Activated CD8-positive, alpha-beta memory T cell treated with anti-CD3 and anti-CD28 coated beads, Interleukin-2, amount 50 U/mL, for 48 hours (primary cell): ENCODE measurements at regions not wholly inside any gene's neighbourhood (a gene's known extent, or its start where the extent isn't known, plus 50 kb on each side); places are given as distances from the start of the nearest gene placed in this dataset.

ENCODE experiments used
- DNase-seq: peaks from one replicate; pipeline ENCODE4 v3.0.0-alpha.2; 2020

GRCh38 chr6:108779536-108780275, 68.5 kb upstream of the ARMC2 start:
- no peak for DNase-seq

GRCh38 chr6:108780784-108781183, 67.4 kb upstream of the ARMC2 start:
- no peak for DNase-seq

DNA sequence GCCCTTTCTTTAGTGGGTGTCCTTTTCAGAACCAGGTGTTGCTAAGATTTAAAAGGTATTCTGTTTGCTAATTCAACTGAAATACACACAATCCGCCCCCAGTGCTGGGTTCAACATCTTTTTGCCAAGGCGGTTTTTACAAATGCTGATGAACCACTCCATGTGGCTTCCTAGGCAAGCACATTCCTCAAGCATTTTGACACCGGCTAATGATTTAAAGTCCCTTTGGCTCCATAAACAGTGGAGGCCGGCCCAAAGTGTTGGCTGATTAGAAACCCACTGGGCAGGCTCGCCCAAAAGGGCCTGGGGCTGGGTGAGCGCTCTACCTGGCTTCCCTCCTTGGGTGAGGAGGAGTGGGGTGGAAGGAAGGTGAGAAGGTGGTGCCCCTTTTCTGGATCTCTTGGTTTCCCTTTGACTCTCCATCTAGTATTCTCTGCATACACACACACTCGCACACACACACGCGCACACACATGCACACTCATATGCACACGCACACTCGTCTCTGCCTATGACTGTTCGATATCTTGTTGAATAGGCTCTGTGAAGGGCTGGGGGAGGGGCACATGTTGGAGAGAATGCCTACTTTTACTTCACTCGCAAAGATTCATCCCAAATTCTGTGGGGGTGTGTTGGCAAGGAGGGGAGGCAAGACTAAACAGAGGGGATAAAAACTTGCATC, 66.7 kb upstream of the ARMC2 start:
- no peak for DNase-seq

GRCh38 chr6:108782179-108783041, 65.8 kb upstream of the ARMC2 start:
- DNase-seq = peak; percentile 87

GRCh38 chr6:108785653-108786052, 62.6 kb upstream of the ARMC2 start:
- DNase-seq = no peak

GRCh38 chr6:108788416-108788815, 59.8 kb upstream of the ARMC2 start:
- no peak for DNase-seq

- no peak for DNase-seq
These were observed 58.7 kb upstream of the ARMC2 start for GRCh38 chr6:108789475-108789874.

GRCh38 chr6:108791700-108792099, 56.5 kb upstream of the ARMC2 start:
- DNase-seq = no peak

GRCh38 chr6:108793516-108794251, 54.5 kb upstream of the ARMC2 start:
- DNase-seq = no peak

DNA sequence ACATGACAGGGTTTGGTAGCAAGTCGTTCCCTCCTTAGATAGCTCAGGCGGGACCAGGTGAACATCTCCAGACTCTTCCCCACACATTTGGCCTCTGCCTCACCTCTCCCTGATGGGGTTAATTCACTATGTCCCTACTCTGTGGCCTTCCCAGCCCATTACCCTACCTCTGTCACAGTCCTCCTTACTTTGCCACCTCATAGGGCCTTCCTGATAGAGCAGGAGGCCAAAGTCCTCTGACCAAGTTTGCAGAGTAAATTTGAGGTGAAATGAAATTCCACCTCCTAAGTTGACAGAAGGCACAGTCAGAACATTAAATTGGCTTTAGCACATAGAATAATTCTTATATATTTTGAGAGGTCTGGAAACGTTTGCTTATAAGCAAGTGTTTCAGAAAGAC, 53.1 kb upstream of the ARMC2 start:
- no peak for DNase-seq

- no peak for DNase-seq
These were observed 52.4 kb upstream of the ARMC2 start for GRCh38 chr6:108795814-108796213.

DNA sequence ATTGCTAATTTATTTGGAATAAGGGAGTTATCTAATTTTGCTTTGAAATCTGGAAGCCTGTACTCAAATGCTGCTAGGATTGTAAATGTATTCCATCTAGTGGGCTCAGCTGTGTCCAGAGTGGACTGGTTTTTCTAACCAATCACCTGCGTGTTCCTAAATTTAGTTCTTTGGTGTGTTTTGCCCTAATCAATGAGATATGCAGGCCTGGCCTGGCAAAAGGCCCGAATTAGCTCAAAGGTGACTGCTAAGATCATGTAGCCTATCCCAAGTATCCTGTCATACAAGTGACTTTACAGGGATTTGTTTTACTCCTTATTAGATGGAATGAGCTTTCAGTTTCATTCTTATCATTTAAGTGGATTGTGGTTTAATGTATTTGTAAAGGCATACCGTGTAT, 51.3 kb upstream of the ARMC2 start:
- no peak for DNase-seq

DNA sequence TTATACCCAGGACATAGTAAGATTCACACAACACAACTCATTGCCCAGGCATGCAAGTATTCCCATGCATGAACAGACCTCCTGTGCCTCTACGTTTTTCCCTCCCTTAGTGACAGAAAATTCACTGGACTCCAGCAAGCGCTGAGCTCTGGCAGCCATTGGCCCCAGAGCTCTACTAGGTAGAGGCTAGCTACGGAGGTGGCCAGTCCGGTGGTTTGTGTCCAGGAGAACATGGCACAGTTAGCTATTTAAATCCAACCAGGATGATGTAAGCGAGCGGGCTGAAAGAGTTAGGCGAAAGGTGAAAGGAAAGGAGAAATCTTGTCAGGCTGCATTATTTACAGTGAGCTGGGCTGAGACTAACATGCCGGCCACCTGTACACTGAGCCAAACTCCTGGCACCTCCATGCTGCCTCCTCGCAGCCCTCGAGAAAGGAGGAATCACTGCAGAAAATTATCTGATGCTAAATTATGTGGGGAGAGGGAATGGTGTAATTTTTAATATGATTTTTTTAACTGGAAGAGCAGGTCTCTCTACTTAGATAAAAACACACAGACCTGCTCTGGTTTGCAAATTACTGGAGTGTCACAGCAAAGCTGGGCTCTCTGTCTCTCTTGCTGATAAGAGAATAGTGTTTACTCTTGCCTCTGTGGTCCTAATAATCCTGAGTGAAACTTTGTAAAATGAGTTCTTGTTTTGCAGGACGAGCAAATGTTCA, 50.1 kb upstream of the ARMC2 start:
- no peak for DNase-seq
